GM19467 (cell line): ENCODE measurements at regions not wholly inside any gene's neighbourhood (a gene's known extent, or its start where the extent isn't known, plus 50 kb on each side); places are given as distances from the start of the nearest gene placed in this dataset.
"Not testable (repeated sequence)": the region's sequence is repeated elsewhere in the genome, so short reads cannot be mapped to it uniquely, and the experiment has no call there.

Experiments
- ATAC-seq: cut with Tn5 transposase; IDR thresholded peaks from one replicate; pipeline ENCODE4 v1.9.1; 2021; ENCODE audit warnings: mild to moderate bottlenecking, moderate library complexity; ENCODE audit not compliant: unreplicated experiment

DNA sequence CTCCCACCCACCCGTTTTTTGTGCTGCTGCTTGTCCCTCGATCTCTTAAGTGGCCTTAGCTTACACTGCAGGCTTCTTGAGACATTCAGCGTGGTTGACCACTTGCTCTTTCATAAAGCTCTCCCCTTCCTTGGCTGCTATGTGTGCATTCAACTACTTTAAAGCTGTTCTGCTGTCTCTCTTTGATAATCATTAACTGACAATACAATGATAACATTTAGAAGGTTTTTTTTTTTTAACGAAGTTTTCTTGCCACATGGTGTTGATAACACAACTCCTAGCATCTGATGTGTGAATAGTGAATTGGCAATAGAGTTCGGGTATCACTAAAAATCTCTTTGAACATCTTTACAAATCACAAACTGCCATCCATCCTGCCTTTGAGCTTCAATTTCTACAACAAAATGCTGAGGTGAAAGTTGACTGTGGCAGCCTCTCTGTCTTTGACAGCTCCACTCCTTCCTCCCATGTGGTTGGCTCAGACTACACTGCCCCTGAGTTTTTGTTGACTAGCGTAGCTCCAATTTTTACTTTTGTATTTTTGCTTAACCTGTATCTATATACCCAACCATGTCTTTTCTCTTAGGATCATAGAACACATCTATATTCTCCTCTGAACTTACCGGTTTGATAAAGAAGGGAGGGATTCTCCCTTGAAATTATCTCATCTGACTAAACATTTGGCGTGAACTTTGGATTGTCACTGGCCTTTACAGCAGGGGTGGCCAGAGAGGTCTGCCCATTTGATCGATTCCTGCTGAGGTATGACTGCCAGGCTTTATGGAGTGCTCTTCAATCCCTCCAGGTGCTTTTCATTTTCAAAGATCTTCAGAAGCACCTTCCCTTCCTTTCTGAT lies 409.4 kb upstream of the CD180 start:
- ATAC-seq, result no peak

DNA sequence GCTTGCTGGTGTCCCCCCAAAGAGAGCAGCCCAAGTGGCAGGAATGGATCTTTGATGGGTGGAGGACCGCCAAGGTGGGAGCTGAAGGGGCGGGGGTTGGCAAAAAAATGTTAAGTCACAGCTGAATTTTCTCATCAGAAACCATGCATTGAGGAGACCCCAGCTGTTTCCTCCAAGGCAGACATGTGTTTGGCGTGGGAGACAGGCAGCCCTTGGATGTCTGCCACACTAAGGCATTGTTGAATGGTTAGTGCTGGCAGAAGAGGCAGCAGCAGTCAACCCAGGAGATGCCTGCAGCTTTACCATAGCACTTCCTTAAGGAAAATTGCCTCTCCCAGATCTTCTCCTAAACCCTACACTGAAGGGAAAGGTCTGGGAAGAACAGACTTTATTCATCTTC lies 394.9 kb upstream of the CD180 start:
- no peak for ATAC-seq

DNA sequence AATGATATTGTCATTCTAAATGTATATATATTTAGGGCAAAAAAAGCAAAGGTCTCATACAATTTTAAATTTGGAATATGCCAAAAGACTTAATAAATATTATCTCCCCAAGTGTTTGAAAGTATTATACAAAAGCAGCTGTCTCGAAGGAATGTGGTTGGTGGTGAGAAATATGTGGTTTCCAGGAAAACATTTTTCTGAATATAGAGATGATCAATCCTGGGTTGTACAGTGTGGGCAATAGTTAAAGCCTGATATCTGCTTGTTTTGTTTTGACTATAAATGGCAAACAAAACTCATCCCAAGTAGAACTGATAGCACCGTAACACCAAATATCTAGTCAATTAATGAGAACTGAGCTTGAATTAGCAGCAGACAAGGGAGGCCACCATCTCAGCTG lies 391.8 kb upstream of the CD180 start:
- ATAC-seq, result no peak

DNA sequence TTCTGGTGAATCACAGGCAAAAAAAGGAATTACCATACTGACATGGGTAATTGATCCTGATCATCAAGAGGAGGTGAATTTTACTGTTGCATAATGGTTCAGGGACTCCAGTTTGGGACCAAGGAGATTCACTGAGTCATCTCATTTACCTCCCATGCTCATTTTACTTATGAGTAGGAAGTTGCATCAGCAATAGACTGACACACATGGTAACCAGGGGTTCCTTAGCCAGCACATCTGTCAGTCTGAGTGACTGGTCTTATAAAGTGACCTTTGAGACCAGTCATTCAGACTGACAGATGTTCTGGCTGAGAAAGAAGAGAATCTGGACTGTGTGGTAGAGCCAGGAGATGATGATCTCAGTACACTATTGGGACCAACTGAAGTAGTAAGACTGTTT lies 384.6 kb upstream of the CD180 start:
- ATAC-seq, result no peak

DNA sequence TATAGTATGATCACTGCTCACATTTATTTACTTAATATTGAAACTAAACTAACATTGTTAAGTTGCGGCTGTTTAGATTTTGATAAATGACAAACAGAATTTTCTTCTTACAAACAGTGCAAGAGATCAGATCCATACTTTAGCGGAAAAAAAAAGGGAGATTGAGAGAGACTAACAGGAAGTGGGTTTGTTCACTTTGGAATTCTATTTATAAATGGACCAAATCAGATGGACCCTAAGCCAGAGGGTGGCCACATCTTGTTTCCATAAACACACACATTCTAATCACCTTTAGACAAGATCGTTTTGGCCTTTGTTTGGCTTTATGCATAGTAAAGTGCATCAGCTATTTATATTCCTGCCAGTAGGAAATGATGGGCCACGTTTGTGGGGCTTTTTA lies 381.4 kb upstream of the CD180 start:
- ATAC-seq, result no peak

GRCh38 chr5:67577424-67577823 lies 380.8 kb upstream of the CD180 start:
- no peak for ATAC-seq

DNA sequence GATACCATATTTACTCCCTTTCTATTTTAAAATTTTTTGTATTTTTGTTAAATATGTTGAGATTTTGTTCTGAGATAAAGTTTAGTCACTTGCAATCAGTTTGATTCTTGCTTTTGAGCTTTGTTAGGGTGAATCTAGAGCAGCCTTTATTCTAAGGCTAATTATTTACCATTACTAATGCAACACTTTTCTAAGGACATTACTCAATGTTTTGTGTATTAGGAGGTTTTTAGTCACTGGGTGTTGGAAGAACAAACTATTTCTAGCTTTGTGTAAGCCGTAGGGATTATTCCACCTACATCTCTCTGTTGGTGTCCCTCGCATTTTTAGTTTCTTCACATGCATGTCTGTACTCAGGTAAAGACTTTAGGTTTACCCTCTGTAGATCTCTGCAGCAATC lies 379.5 kb upstream of the CD180 start:
- ATAC-seq, result no peak

GRCh38 chr5:67575087-67575486 lies 378.5 kb upstream of the CD180 start:
- no peak for ATAC-seq

DNA sequence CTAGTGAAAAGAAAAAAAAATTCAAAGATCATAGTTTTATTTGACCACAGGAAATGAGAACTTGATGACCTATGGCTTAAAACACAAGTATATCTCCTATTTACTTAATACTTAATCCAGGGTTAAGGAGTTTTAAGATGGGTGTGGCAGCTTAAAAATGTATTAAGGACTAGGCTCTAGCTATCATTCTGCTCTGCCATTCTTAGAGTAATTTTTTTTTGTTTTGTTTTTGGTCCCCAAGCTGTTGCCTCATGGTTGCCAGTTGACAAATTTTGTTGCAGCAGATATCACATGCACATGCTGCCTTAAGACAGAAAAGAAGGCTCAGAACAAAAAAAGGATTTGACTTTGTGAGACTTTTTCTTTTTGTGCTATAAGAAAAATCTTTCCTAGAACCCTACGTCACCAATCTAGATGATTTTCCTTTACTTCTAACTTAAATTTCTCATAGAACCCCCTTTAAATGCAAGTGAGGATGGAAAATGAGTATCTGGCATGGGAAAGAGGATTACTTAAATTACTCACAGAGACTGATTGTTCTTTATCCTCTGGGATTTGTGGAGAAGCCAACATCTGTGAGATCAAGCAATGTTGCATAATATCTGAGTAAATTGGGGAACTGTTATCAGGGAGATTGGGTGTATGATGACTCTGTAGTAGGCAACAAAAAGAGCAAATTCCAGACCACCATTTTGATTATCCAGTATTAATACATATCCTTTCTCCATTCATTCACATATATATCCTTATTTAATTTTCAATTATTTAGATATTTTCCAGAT lies 364.7 kb upstream of the CD180 start:
- no peak for ATAC-seq

DNA sequence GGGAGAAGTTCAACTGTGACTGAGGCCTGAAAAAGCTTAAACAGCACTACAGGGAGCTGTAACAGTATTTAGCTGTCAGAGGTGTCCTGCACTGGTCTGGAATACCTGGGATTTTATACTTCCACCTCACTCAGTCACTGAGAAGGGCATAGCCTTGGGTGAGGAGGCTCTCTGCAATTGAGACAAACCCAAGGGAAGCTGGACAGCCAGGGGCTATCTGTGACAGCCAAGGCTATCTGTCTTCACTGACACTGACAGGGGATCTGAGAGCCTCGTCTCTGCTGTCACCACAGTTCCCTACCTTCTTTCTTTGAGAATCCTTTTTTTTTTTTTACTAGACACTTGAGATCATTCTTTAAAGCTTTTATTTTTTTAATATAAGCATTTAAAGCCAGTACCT lies 356.2 kb upstream of the CD180 start:
- ATAC-seq, result no peak

DNA sequence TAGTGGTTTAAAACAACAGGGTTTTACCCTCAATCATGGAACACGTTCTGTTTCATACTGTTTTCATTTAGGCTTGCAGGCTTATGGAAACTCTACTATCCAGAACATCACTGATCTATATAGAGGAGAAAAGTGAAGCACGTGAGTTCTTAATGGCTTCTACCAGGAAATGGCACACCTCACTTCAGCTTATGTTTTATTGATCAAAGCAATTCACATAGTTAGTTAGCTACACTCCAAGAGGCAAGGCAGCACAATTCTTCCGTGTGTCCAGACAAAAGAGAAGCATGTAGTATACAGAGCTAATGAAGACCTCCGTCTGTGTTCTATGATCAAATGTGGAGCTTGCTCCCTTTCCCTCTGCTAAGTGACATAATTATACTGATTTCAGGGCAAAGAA lies 353.3 kb upstream of the CD180 start:
- no peak for ATAC-seq

DNA sequence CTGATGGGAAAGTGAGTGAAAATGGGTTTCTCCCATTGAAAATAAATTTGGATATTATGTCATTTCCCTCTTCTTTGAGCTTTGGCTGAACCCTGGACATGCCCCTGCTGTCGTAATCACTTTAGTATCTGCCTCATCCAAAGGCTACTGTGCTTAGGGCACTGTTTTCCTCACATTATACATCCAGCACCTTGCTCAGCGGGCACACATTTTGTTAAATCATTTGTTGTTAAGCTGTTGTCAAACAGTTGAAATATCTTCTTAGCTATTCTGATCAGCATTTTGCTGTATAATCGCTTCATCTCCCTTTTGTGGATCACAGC lies 352.7 kb upstream of the CD180 start:
- ATAC-seq, result no peak

DNA sequence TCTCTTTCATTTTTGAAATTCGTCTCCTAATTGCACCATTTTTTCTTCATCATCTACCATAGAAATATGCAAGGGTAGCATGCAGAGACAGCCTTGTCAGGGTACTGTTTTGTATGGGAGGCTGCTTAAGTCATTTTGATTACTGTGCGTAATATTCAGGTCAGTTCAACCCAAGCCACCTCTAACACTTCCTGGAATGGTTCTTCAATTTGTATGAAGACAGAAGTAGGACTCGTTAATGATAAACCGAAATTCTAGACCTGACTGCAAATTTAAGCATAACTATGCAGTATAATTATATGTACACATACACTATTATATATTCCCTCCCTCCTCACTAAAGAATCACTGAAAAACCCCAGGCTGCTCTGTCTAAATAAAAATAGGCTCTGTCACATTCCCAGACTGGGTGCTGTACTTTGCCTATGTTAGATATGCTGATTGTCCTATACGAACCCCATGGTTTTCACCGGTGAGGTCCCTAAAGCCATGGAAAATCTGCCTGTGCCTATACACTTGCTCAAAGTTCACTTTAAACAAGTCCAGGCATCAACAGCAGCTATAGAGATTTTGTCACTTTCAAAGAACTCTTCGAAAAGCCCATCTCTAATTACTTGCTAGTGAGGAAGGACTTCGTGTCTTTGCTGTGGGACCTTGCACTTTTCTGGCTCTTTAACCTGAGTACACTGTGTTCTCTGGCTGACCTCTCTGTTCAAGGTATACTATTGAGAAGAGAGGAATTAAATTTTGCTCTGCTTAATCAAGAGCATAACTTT lies 352.1 kb upstream of the CD180 start:
- ATAC-seq, result no peak

GRCh38 chr5:67547682-67548081 lies 351.1 kb upstream of the CD180 start:
- ATAC-seq, result no peak

GRCh38 chr5:67544942-67545341 lies 348.3 kb upstream of the CD180 start:
- ATAC-seq, result not testable (repeated sequence)

- ATAC-seq, result no peak
These were observed 347.2 kb upstream of the CD180 start for GRCh38 chr5:67543720-67544270.

DNA sequence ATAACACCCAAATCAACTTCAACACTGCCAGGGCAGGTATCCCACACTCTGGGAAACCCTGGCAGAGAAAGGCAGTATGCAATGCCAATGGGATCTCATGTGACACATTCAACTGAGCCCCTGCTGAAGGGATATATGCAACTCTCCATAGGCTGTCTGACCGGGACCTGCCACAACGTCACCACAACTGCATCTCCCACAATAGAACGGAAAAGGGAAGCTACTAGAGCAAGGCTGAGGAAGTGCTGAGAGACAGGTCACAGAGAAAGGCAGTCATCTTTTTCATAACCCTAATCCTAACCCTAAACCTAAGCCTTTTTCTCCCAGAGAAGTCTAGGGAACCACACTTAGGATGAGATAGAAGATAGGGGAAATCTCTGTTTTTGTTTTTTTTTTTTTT lies 345.9 kb upstream of the CD180 start:
- ATAC-seq, result no peak

DNA sequence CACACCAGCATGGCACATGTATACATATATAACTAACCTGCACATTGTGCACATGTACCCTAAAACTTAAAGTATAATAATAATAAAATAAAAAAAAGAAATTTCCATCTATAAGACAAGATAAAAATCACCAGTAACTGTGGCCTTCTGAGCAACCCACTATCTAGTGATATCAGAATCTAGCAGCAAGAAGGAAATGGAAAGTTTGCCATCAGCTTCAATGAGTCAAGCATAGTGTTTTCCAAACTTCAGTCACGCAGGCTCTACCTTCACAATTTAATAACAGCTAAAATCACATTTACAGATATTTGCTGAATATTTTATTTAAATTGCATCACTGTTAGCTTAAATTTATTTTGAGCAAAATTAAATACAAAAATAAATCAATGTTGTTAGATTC lies 345.3 kb upstream of the CD180 start:
- no peak for ATAC-seq

GRCh38 chr5:67538855-67539506 lies 342.4 kb upstream of the CD180 start:
- ATAC-seq, result no peak

DNA sequence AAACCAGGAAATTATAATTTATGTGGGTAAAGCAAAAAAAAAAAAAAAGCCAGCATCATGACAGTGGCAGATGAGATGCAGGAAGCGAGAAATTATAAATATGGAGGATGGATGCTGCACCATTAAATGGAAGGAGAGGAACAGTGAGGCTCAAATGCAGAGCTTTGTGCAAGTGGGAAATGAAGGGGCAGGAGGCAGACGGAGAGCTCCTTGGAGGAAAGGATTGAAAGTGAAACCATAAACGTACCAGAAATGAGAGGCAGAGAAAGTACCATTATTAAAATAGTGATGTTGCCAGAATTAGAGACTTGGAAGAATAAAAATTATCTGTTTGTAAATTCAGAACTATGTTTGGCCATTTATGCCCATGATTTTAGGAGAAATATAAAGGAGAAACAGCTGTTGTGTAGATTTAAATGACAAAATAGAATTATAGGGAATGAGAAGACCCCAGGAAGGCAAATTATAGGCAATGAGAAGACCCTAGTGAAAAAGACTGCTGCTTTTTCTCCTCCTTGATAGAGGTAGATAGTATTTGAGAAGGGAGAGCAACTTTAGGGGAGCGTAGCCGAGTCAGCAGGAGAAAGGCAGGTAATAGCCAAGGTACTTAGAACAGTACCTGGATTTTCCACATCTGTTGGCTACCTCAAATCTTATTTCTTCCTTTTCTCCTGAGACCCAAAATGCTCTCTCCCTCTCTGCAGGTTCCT lies 341.0 kb upstream of the CD180 start:
- ATAC-seq, result no peak
